ENCODE measurements at regions not wholly inside any gene's neighbourhood (a gene's known extent, or its start where the extent isn't known, plus 50 kb on each side); places are given as distances from the start of the nearest gene placed in this dataset.
"Not testable (repeated sequence)": the region's sequence is repeated elsewhere in the genome, so short reads cannot be mapped to it uniquely, and the experiment has no call there.

GRCh38 chr1:201732351-201732750, 96.6 kb upstream of the IPO9 start:
- Mint-ChIP-seq H3K27me3 (ENCODE audit: low read depth, poor library complexity) (peaks cover 8% of the 10 kb centered on the region), H3K9me3 (no peaks in the 10 kb centered on the region), H3K4me3 (no peak overlapping the region), H3K4me1 (peaks cover 71% of the 10 kb centered on the region), H3K36me3 (ENCODE audit: low read depth) (no peaks in the 10 kb centered on the region), H3K27ac (no peak overlapping the region)
- TF ChIP-seq, protein P1, sequence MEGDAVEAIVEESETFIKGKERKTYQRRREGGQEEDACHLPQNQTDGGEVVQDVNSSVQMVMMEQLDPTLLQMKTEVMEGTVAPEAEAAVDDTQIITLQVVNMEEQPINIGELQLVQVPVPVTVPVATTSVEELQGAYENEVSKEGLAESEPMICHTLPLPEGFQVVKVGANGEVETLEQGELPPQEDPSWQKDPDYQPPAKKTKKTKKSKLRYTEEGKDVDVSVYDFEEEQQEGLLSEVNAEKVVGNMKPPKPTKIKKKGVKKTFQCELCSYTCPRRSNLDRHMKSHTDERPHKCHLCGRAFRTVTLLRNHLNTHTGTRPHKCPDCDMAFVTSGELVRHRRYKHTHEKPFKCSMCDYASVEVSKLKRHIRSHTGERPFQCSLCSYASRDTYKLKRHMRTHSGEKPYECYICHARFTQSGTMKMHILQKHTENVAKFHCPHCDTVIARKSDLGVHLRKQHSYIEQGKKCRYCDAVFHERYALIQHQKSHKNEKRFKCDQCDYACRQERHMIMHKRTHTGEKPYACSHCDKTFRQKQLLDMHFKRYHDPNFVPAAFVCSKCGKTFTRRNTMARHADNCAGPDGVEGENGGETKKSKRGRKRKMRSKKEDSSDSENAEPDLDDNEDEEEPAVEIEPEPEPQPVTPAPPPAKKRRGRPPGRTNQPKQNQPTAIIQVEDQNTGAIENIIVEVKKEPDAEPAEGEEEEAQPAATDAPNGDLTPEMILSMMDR (IDR thresholded peaks at IDR 0.05), result no peak
- no peak for DNase-seq

- not testable (repeated sequence) for H3K27me3 Mint-ChIP-seq (ENCODE audit: low read depth, poor library complexity); DNase-seq; H3K4me3 Mint-ChIP-seq; H3K36me3 Mint-ChIP-seq (ENCODE audit: low read depth); H3K9me3 Mint-ChIP-seq; H3K27ac Mint-ChIP-seq
- peaks cover 89% of the 10 kb centered on the region for H3K4me1 Mint-ChIP-seq
Measured at GRCh38 chr1:201734221-201734620, 94.7 kb upstream of the IPO9 start.

DNA sequence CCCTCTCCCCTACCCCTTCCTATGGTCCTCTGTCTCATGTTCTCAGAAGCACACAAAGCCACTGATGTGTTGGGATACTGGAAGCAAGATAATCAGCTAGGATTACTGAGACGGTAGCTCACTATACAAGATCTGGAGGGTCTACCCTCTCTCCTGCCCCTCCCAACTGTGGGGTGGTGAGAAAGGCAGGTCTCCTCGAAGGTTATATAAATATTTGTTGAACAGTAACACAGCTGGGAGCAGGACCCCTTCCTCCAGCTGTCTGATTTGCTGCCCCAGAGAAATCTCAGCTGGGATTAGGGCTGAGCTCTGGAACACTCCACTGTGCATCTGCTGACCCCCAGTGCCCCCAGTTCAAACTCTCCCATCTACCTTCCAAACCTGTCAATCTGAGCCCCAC, 94.2 kb upstream of the IPO9 start:
- H3K4me1 Mint-ChIP-seq, result peaks cover 93% of the 10 kb centered on the region

GRCh38 chr1:201736707-201737320, 92.1 kb upstream of the IPO9 start:
- peaks cover 91% of the 10 kb centered on the region for H3K4me1 Mint-ChIP-seq

More for the DNA sequence above, 94.2 kb upstream of the IPO9 start:
- Mint-ChIP-seq H3K4me3 (peak overlapping the region; percentile 38), H3K27me3 (ENCODE audit: low read depth, poor library complexity) (peaks cover 6% of the 10 kb centered on the region), H3K36me3 (ENCODE audit: low read depth) (no peaks in the 10 kb centered on the region), H3K9me3 (no peaks in the 10 kb centered on the region), H3K27ac (peak overlapping the region; percentile 27)
- DNase-seq, result no peak
- TF ChIP-seq, protein P1 (IDR thresholded peaks at IDR 0.05), result no peak

DNA sequence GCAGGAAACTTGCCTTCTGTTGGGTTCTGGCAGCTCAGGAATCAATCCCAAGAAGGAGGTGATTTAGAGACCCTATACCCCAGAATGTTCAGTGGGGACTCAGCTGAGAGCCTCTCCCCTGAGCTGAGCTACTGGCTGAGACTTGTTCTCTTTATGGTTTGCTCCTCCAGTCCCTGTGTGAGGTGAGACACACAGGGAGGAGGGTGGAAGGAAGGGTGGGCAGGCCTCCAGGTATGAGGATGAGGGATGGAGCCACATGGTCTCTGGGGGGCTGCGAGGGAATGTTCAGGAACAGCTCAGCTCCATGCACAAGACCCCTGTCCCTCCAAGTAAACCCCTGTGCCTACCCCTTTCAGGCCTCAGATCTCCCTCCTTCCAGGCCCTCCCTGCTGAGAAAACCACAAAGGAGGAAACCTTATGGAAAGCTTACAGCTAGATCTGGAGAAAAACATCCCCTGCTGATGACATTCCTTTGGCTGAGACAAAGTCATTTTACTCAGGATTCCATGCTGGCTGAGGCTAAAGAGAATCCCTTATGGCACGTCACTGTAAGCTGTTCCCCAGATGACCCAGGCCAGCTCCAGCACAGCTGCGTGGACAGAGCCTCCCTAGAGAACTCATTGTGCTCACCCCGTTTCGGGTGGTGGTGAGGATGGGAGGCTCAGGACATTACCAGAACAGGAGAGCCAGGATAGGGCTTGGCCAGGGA, 91.5 kb upstream of the IPO9 start:
- H3K36me3 Mint-ChIP-seq (ENCODE audit: low read depth), result peaks cover under 1% of the 10 kb centered on the region
- no peaks in the 10 kb centered on the region for H3K9me3 Mint-ChIP-seq
- no peak overlapping the region for H3K27ac Mint-ChIP-seq
- H3K27me3 Mint-ChIP-seq (ENCODE audit: low read depth, poor library complexity), result peaks cover 6% of the 10 kb centered on the region
- DNase-seq, result no peak
- peak overlapping the region; percentile 64 for H3K4me3 Mint-ChIP-seq
- peaks cover 91% of the 10 kb centered on the region for H3K4me1 Mint-ChIP-seq
- TF ChIP-seq, protein P1 (IDR thresholded peaks at IDR 0.05), result no peak

More at GRCh38 chr1:201736707-201737320, 92.1 kb upstream of the IPO9 start:
- Mint-ChIP-seq H3K4me3 (peak overlapping the region; percentile 42), H3K27me3 (ENCODE audit: low read depth, poor library complexity) (peaks cover 6% of the 10 kb centered on the region), H3K27ac (peak overlapping the region; percentile 53), H3K9me3 (no peaks in the 10 kb centered on the region), H3K36me3 (ENCODE audit: low read depth) (no peaks in the 10 kb centered on the region)
- TF ChIP-seq, protein P1 (IDR thresholded peaks at IDR 0.05), result no peak
- no peak for DNase-seq

DNA sequence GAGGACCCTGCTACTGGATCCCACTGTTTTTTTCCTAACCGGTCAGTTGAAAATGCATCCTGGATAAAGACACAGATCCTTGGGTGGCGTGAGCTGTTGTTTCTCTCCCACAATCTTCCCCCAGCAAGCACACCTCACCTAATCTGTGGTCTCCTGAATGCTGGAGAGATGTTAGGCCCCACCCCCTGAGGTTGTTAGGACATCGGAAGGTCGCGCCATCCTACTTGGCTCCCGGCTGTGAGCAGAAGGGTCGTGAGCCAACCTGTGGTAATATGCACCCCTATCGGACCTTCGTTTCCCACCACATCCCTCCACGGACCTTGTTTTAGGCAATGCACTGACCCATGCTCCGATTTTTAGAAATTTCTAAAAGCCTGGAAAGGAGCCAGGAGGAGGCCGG, 89.9 kb upstream of the IPO9 start:
- Mint-ChIP-seq H3K27ac (peak overlapping the region; percentile 18), H3K4me3 (peak overlapping the region; percentile 96), H3K36me3 (ENCODE audit: low read depth) (peaks cover 12% of the 10 kb centered on the region), H3K27me3 (ENCODE audit: low read depth, poor library complexity) (peaks cover 6% of the 10 kb centered on the region), H3K4me1 (peaks cover 84% of the 10 kb centered on the region), H3K9me3 (no peaks in the 10 kb centered on the region)
- TF ChIP-seq, protein P1 (IDR thresholded peaks at IDR 0.05), result no peak
- no peak for DNase-seq

All from nephron progenitor cell (in vitro differentiated cells).